Stimulated activated CD8-positive, alpha-beta memory T cell treated with anti-CD3 and anti-CD28 coated beads, Interleukin-15, amount 100 ng/mL, for 24 hours (primary cell): ENCODE measurements at regions not wholly inside any gene's neighbourhood (a gene's known extent, or its start where the extent isn't known, plus 50 kb on each side); places are given as distances from the start of the nearest gene placed in this dataset.
"Not testable (repeated sequence)": the region's sequence is repeated elsewhere in the genome, so short reads cannot be mapped to it uniquely, and the experiment has no call there.

ENCODE experiments used
- DNase-seq: peaks from one replicate; pipeline ENCODE4 v3.0.0-alpha.2; 2020; ENCODE audit warnings: low read depth

DNA sequence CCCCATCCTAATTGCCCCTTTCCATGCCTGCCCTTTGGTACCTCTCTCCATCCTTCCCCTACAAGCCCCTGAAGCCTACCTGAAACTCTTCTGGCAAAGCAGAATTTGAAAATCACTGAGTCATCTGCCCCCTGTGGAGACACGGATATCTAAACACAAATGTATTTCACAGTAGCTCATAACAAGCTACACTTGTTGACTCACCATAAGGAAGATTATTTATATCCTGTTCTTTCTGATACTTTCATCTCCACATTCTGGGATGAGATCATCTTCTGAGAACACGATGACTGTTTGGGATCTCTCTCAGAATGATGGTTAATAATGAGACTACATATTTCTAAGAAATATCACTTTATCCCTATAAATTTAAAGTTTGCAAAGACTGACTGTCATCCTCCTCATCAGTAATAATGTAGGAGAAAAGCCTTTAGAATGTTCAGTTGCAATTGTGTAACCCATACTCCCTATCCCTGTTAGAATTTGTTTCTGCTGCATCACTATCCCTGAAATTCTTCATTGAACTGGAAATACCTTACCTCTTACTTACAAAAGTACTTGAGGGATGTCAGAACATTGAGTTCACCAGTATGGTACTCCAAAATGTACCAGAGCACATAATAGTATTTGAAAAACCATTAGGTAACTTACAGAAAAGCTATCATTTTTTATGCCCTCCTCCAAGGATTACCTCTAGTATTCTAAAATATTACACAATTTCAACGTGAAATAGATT is 116.1 kb upstream of the IL12A start:
- DNase-seq: no peak

DNA sequence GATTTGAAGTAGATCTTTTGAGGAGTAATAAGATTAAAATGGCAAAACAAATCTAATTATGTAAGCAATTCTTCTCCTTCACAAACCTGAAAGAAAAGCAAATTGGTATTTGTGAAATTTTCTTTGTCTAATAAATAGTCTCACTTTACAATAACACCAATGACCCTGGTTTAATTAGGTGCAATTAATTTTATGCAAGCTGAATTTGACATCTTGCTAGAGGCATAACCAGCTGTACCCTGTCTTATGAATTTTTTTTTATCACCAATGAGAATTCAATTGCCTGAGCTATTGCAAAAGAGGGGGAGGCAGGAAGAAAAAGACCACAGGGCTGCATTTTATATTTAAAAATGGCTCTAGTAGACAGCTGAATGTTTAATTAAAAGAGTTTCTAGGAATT is 113.5 kb upstream of the IL12A start:
- no peak for DNase-seq

DNA sequence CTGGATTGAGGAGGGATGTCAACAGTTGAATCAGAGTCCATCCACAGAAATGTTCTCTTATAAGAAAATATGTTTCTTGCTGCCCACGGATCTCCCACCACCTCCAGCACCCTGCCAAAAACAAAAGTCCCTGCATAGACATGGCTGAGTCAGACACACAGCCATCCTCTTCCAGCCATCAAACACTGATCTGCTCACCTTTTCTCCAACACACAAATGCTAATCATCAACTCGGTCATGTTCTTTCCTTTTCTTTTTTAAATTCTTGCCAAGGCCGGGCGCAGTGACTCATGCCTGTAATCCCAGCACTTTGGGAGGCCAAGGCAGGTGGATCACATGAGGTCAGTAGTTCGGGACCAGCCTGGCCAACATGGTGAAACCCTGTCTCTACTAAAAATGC is 110.7 kb upstream of the IL12A start:
- no peak for DNase-seq

DNA sequence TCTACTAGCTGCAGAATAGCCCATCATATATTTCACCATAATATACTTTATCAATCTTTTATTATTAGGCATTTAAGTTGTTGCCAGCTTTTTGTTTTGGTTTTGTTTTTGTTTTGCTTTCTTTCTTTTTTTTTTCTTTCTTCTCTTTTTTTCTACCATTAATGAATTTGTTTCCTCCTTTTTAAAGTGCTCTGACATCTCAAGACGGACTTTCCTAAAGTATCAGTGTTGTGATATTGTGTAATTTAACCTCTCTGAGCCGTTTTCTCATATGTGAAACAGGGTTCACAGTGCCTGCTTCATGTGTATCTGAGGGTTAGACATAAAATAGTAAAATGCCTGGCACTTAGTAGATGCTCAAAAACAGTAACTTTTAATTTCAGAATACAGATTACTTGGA is 109.5 kb upstream of the IL12A start:
- DNase-seq: no peak

DNA sequence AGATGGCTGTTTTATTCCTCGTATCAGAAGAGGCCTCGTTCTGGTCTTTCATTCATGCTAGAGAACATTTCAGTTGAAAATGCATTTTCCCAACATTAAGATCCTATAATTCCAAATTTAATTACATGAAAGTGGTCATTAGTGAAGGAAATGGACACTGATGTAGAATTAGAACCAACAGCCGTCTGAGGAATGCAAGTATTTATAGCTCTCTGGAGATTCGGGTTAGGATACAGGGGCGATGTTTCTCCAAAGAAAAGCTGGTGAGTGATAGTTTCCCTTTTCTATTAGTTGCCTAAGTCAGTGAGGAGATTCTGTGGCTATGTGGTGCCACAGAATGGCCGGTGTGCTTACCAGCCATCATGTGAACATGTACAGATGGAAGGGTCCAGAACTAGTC is 109.0 kb upstream of the IL12A start:
- DNase-seq: no peak

DNA sequence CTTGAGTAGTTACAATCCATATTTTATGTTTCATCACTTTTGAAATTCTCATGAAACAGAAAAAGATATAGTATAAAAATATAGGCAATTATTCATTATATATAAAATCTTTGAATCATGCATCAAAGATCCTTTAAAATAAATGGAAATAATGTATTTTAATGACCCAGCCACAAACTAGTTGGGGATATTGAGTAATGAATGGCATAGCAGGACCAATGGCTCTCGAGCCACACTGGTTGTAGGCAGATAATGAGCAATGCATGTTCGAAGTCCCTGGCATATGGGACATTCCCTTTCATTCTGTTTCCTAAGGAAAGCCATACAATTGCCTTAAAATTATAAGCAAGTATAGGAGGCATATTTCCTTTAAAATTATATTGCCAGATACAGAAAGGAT is 107.4 kb upstream of the IL12A start:
- no peak for DNase-seq

DNA sequence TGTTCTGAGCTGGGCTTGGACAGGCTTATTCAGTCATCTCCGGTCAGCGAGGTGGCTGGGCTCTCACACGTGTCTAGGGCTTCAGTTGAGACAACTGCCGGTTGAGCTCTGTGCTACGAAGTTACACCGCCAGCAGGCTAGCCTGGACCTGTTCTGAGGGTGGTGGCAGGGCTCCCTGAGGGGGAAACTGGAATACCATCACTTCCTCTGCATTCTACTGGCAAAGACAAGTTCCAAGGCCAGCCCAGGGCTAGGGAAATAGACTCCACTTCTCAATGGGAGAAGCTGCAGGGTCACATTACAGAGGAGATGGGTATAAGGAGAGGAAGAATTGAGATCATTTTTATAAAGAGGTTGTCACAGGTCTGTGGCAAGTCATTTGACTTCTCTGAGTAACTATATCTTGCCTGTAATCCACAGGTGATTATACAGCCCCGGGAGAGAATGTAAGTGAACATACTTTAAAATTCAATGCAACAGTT is 106.8 kb upstream of the IL12A start:
- DNase-seq: no peak

DNA sequence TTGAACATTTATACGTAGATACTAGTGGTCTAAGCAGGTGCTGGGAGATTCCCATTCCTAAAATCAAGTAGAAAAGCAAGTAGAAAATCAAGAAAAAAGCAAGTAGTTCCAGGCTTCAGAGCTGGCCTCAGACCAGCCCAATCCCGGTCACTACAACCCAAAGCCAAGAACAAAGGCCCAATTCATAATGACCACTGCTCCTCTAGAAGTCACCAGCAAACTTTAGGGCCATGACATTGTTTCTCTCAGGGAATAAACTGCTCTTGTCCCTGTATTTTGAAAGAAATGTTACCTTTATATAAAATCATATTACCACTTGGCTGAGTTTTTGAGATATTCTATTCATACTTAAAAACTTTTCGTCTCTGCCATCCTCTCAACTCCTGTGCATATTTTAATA is 106.3 kb upstream of the IL12A start:
- DNase-seq: no peak

DNA sequence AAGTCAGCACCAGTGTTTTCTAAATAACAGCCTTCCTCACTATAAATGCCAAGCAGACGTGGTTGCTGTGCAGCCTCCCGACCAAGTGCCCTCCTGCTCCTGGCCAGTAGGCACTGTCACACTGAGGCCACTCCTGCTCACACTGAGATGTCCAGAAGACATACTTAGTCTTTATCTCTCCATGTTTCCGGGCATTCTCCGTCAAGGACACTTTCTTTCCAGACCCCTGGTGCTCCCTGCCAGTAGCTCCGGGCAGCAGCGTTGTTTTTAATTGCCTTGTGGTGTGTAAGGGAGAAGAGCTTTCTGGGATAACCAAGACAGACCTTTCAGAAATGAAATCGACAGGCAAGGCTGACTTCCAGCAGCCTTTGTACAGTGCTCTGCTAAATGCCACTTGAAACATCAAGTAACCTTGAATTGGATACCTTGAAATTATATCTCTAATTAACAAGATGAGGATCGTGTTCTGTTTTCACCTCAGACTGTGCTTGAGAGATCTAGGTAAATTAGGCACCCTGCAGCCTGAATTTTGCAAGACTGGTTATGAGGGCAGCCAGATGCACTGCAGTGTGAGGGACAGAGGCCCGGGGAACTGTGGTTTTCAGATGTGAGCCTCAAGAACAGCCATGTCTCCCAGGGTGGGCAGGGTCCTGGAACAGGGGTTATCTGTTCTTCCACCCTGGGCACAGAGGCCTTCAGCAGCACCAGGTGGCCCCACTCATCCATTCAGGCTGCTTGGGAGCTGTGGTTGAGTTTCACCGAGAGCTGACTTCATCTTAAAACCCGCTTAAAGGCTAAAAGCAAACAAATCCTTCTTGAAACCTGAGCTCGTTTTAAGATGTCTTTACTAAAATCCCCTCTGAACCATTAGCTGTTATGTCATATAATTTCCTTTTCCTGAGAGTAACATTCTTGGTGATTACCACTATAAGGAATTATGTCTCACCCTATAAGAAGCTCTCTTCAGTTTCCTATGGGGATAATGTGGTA is 105.5 kb upstream of the IL12A start:
- no peak for DNase-seq

DNA sequence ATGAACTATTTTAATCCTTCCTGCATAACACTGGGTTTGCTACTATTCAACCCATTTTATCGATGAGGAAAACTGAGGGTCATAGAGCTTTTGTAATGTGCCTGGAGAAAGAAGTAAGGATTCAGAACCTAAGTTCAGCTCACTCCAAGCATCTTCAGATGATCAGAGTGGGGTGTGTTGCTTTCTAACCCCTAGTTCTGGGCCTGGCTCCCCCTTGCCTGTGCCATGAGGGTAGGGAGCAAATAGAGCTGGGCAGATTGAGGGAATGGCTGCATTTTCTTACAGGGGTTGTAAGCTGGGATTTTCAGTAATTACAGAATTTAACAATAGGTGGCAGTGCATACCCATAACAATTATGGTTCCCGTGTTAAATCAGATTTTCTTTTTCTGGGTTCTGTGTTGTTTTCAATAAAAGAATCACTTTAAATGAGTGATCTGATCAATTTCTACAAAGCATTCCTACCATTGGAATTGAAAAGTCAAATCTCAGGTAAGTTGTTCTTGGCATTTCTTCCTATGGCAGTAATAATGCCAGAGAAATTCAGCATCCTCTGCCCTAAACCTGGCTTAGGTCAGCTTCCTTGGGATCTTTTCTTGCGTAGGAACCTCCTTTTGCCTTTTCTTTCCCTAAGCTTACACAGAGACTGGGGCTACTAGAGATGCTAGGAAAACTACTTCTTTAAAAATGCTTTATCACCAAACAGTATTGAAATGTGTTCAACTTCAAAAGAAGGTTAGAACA is 103.8 kb upstream of the IL12A start:
- no peak for DNase-seq

DNA sequence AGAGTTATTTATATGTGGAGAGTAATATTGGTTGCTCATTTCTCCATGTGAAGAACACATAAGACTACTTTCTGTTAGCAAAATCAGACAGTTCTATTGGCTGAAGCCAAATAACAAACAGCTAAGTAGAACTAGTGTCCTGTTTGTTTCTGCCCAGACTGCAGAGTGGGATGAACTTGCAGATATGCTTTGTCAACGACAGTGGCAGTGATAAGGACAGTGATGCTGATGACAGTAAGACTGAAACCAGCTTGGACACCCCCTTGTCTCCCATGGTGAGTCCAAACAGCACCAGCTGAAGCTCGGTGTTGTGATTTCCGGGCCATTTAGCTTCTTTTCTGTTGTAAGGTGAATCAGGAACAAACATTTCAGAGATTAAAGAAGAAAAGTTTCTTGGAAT is 102.6 kb upstream of the IL12A start:
- no peak for DNase-seq

DNA sequence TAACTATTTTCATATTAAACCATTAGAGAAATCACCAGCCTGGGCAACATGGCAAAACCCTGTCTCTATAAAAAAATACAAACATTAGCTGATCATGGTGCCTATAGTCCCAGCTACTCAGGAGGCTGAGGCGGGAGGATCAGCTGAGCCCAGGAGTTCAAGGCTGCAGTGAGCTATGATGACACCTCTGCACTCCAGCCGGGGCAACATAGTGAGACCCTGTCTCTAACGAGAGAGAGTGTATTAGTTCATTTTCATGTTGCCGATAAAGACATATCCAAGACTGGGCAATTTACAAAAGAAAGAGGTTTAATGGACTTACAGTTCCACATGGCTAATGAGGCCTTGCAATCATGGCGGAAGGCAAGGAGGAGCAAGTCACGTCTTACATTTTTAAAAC is 102.1 kb upstream of the IL12A start:
- DNase-seq: not testable (repeated sequence)

DNA sequence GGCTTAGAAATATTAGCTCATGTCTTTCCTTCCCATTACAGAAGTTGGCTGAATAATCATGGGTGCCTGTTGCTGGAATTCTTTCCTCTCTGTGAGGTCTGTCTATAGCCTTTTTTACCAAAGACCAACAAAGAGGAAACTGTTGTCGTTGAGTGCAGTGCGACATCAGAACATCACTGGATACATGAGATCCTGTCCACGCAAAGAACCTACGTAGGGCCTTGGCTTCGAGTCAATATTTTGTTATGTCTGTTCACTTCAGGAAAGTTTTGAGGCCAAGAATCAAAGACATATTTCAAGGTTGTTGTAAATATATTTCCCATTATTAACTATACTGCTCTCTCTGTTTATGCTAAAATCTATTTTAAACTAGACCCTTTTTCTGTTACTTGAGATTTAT is 101.5 kb upstream of the IL12A start:
- no peak for DNase-seq

DNA sequence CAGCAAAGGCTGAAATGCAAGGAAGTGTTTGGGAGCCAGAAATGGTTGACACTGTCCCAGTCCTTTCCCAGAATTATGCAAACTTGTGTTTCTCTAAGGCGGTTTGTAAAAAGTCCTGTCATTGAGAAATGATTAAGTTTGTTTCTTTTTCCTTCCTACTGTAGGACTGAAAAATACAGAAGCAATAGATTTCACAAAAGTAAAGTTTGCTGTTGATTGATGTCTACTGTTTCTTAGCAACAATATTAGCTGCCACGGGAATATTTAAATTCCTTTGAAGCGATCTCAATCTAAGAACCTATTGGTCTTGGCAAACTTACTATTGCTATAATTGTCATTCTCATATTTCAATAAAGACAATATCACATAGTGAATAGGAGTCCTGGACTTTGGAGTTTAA is 100.7 kb upstream of the IL12A start:
- DNase-seq: no peak

DNA sequence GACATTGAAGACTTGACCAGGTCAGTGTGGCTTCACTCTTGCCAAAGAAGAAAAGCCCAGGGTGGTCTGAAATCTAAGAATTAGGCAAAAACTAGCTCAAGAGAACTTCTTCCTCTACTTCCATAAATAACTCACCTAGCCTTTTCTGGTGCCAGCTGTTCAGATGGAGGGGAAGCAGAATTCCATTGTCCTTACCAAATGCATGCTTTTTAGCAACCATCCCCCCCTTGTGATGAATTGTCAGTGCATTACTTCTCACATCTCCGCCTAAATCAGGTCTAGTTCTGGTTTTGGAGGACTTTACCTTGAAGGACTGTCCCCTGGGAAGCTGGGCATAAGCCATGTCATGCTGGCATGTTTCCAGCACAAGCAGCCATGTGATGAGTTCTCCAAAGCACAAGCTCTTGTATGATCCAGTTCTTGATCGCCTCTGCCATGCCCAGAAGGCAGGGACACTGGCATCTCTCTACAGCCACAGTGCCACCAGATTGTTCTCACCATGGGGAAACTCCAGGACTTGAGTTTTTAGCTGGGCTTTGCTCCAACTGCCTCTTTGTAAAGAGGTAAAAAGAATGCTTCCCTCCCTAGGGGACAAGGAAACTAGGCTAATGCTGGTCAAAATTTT is 96.4 kb upstream of the IL12A start:
- DNase-seq: no peak

DNA sequence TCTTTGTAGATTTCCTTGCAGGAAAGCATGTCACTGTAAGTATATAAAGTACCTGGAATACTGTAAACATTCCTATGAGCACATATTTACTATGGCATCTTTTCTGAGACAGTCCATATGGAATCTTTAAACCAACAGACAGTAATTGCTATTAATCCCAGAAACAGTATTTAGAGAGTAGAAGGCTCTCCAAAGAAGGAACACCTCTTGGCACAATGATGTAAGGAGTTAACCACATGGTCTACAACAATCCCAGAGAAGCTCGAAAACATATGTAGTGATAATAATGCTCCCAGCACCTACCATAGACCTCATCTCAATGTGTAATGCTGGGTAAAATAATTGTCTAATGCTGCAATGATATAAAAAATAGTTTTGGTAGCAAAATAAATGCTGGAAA is 95.8 kb upstream of the IL12A start:
- no peak for DNase-seq

DNA sequence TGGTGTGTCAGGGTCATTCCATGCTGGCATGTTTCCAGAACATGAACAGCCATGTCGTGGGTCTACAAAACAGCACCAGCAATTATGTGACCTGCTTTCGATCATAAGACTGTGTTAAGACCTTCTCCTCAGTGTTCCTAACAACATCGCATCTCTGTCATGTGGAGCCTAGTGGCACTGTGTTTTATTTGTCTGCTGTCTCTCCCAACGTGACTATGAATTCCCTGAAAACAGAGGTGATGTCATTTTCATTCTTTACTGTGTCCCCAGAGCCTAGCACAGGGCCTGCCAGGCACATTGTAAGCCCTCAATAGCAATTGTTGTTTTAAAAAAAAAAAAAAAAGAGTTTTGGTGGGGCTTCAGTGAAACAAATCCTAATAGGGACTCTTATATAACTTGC is 94.2 kb upstream of the IL12A start:
- DNase-seq: no peak

DNA sequence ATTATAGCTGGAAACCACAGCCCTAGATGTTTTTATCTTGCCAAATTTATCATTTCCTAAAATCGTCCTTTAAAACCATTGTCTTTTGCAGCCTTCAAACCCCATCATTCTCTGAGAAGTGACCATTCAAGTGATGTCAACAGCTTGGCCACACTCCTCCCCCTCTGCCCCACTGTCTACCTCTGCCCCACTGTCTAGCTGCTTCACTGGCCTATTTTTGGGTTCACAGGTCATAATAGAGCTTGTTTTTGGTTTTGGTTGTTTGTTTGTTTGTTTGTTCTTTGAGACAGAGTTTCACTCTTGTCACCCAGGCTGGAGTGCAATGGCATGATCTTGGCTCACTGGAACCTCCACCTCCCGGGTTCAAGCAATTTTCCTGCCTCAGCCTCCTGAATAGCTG is 93.2 kb upstream of the IL12A start:
- no peak for DNase-seq

DNA sequence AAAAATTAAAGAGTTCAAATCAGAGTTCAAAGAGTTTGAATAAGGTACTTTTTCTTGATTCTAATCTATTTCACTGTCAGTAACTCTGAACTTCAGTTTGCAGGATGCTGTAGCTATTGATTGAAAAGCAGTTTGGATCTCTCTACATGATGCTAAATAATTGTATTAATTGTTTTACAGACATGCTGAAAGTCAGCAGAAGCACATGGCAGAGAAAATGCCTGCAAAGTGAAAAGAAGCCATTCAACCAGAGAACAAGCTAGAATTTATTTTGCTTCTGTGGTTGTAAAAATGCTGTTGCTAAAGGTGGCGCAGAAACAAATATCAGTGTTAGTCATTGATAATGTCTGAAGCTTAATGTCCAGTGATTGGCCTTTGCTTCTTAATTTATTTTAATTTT is 92.1 kb upstream of the IL12A start:
- DNase-seq: no peak

DNA sequence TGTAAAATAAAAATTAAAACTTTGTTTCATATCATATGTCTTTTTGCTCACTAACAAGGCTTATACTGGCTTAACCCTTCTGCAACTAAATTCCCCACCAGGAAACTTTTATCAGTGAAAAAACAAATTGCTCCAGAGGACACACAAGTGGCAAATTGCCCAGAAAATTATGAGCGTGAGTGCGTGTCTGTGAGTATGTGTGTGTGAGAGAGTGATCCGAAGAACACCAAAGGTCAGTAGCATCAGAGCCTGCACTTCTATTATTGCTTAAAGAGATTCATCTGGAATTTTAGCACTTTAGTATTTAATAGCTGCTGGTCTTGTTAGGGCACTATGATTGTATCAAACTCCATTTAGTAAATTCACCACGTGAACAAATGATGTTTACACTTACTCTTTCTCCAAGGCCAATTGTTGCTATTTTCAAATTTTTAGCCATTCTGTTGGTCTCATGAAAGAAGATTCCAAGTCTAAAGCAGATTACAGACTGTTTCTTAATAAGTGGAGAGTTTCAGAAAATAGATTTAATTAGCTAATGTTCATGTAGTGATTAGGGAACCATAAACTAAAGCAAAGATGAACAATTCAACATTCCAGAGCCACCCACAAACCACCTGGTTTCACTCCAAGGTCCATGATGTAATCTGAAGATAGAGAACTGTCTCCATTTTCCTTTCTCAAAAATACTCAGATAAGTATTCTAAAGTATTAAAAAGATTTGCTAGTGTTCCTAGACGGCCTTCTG is 91.1 kb upstream of the IL12A start:
- DNase-seq: no peak

DNA sequence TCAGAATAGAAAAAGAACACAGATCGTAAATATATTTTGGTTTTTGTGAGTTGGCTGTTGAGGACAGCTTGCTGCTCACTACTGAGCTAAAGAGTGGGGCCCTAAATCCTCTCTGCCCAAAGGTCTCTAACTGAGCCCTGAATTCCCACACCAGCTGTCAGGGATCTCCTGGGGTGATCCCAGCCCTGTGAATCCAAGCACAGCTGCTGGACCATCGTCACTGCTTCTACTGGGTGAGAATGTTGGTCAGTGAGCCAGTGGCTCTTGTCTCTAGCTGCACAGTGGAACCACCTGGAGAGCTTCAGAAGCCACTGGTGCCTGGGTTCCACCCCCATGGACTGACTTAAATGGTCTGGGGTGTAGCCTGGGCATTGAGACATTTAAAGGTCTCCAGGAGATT is 90.5 kb upstream of the IL12A start:
- no peak for DNase-seq
